G401 (cell line): ENCODE measurements at regions not wholly inside any gene's neighbourhood (a gene's known extent, or its start where the extent isn't known, plus 50 kb on each side); places are given as distances from the start of the nearest gene placed in this dataset.

Experiments used
- DNase-seq: peaks from one replicate; pipeline ENCODE4 v3.0.0-alpha.2; 2015; ENCODE audit warnings: low spot score
- in situ Hi-C: cut with HindIII; loops from 2 replicates; pipeline ENCODE4 v1.10.0; 2016; ENCODE audit warnings: low sequenced_read_pairs, mixed read lengths

GRCh38 chr21:15222707-15223106 is 157.9 kb upstream of the NRIP1 start:
- in situ Hi-C loops = no loop called here
- no peak for DNase-seq

GRCh38 chr21:15224346-15225086 is 159.7 kb upstream of the NRIP1 start:
- in situ Hi-C loops = no loop called here
- no peak for DNase-seq

GRCh38 chr21:15227919-15228318 is 163.1 kb upstream of the NRIP1 start:
- no peak for DNase-seq
- in situ Hi-C loops = no loop called here

GRCh38 chr21:15229390-15229789 is 164.6 kb upstream of the NRIP1 start:
- DNase-seq = no peak
- in situ Hi-C loops = no loop called here

GRCh38 chr21:15233611-15234010 is 168.8 kb upstream of the NRIP1 start:
- in situ Hi-C loops = no loop called here
- no peak for DNase-seq

GRCh38 chr21:15236111-15236510 is 171.3 kb upstream of the NRIP1 start:
- no peak for DNase-seq
- in situ Hi-C loops = no loop called here

GRCh38 chr21:15240848-15241247 is 176.0 kb upstream of the NRIP1 start:
- no peak for DNase-seq
- in situ Hi-C loops = no loop called here

- no peak for DNase-seq
- in situ Hi-C loops = no loop called here
Observed at GRCh38 chr21:15241997-15242736, 177.4 kb upstream of the NRIP1 start.

- no peak for DNase-seq
- in situ Hi-C loops = no loop called here
Observed at GRCh38 chr21:15242906-15243305, 178.1 kb upstream of the NRIP1 start.

- DNase-seq = no peak
- in situ Hi-C loops = no loop called here
Observed at GRCh38 chr21:15243406-15243805, 178.6 kb upstream of the NRIP1 start.

- in situ Hi-C loops = no loop called here
- no peak for DNase-seq
Observed at GRCh38 chr21:15247613-15248012, 182.8 kb upstream of the NRIP1 start.

GRCh38 chr21:15249285-15249993 is 184.6 kb upstream of the NRIP1 start:
- in situ Hi-C loops = no loop called here
- no peak for DNase-seq

GRCh38 chr21:15250384-15250783 is 185.6 kb upstream of the NRIP1 start:
- in situ Hi-C loops = no loop called here
- DNase-seq = no peak

- no peak for DNase-seq
- in situ Hi-C loops = no loop called here
Observed at GRCh38 chr21:15252431-15252830, 187.6 kb upstream of the NRIP1 start.

- DNase-seq = no peak
- in situ Hi-C loops = no loop called here
Observed at GRCh38 chr21:15254111-15254510, 189.3 kb upstream of the NRIP1 start.

GRCh38 chr21:15255261-15255660 is 190.5 kb upstream of the NRIP1 start:
- in situ Hi-C loops = no loop called here
- DNase-seq = no peak

GRCh38 chr21:15255763-15256162 is 191.0 kb upstream of the NRIP1 start:
- no peak for DNase-seq
- in situ Hi-C loops = no loop called here

- in situ Hi-C loops = no loop called here
- DNase-seq = no peak
Observed at GRCh38 chr21:15256996-15257395, 192.2 kb upstream of the NRIP1 start.

- no peak for DNase-seq
- in situ Hi-C loops = no loop called here
Observed at GRCh38 chr21:15257646-15258045, 192.8 kb upstream of the NRIP1 start.

- DNase-seq = no peak
- in situ Hi-C loops = no loop called here
Observed at GRCh38 chr21:15259824-15260223, 195.0 kb upstream of the NRIP1 start.
